Lung (tissue), 11 donors: ENCODE measurements at regions not wholly inside any gene's neighbourhood (a gene's known extent, or its start where the extent isn't known, plus 50 kb on each side); places are given as distances from the start of the nearest gene placed in this dataset.

Source experiments
- ATAC-seq: fragments of 200-7000 bp; cut with Tn5 transposase; one replicate; pipeline ENCODE4 v1.9.1; 2020; ENCODE audit warnings: moderate number of reproducible peaks; ENCODE audit not compliant: insufficient read depth, low FRiP score
- DNase-seq, 3 donors: peaks; one replicate each; pipeline ENCODE4 v3.0.0-alpha.2; 2013 to 2017
- H3K27ac ChIP-seq, 2 donors: one replicate each; pipeline ENCODE4 v1.5.1; 2013; ENCODE audit warnings: mild to moderate bottlenecking in 2 of 2, moderate library complexity in 2 of 2, control low read depth in 1 of 2, inconsistent platforms in 1 of 2, low read depth in 1 of 2, low read length in 1 of 2
- H3K27me3 ChIP-seq, 3 donors: one replicate each; pipeline ENCODE4 v1.5.1; 2013; ENCODE audit warnings: low read length in 2 of 3; ENCODE audit not compliant: control insufficient read depth in 3 of 3, insufficient read depth in 3 of 3
- H3K36me3 ChIP-seq, 4 donors: one replicate each; pipeline ENCODE4 v1.5.1; 2013; ENCODE audit warnings: low read length in 4 of 4, mild to moderate bottlenecking in 1 of 4, moderate library complexity in 1 of 4; ENCODE audit not compliant: control insufficient read depth in 4 of 4, insufficient read depth in 4 of 4
- H3K4me1 ChIP-seq, 5 donors: one replicate each; pipeline ENCODE4 v1.5.1; 2013; ENCODE audit warnings: low read length in 5 of 5, mild to moderate bottlenecking in 2 of 5, moderate library complexity in 1 of 5; ENCODE audit not compliant: control insufficient read depth in 5 of 5, insufficient read depth in 5 of 5
- H3K4me3 ChIP-seq: one replicate; pipeline ENCODE4 v1.5.1; 2013; ENCODE audit warnings: mild to moderate bottlenecking, control low read depth, moderate library complexity
- H3K9ac ChIP-seq, 2 donors: one replicate each; pipeline ENCODE4 v1.5.1; 2013; ENCODE audit warnings: low read length in 2 of 2, control low read depth in 1 of 2; ENCODE audit not compliant: insufficient read depth in 1 of 2
- H3K9me3 ChIP-seq, 4 donors: one replicate each; pipeline ENCODE4 v1.5.1; 2013; ENCODE audit warnings: low read length in 3 of 4, mild to moderate bottlenecking in 1 of 4, moderate library complexity in 1 of 4; ENCODE audit not compliant: control insufficient read depth in 4 of 4, insufficient read depth in 3 of 4
- CTCF ChIP-seq: IDR thresholded peaks from 2 replicates; pipeline ENCODE4 v1.5.1; 2012; ENCODE audit warnings: mild to moderate bottlenecking; ENCODE audit errors: control extremely low read depth, extremely low read depth
- WGBS, 2 donors: extraction: QIAGEN DNeasy Blood & Tissue Kit; methylation state at CpG; one replicate each; pipeline ENCODE4 v1.1.7; 2013; 5-methylcytosine and 5-hydroxymethylcytosine counted together
- donor health status: control.
- donor health status: control.
- donor health status: Bipolar disorder and iron deficiency.
- donor health status: healthy.
- donor health status: DM: yes; HTN: yes; CAD: no.

- TF ChIP-seq CTCF, result no peak
- H3K4me3 ChIP-seq, result no peak overlapping the region
- H3K27me3 ChIP-seq, result no peaks in the 10 kb centered on the region
- H3K4me1 ChIP-seq, result no peaks in the 10 kb centered on the region
- H3K36me3 ChIP-seq, result no peaks in the 10 kb centered on the region
- DNase-seq (no peak), ATAC-seq (no peak)
- H3K27ac ChIP-seq, result no peak overlapping the region
- H3K9ac ChIP-seq, result no peak overlapping the region
- no peaks in the 10 kb centered on the region for H3K9me3 ChIP-seq
Observed at GRCh38 chr2:146351689-146352088, 1493.1 kb upstream of the ACVR2A start.

GRCh38 chr2:146349334-146349733 is 1495.5 kb upstream of the ACVR2A start:
- TF ChIP-seq CTCF, result no peak
- 79 to 91% methylated on average over 3 of the region's 3 CpGs for WGBS, 2 donors

GRCh38 chr2:146324951-146325350 is 1519.9 kb upstream of the ACVR2A start:
- ATAC-seq, result no peak
- no peak for TF ChIP-seq CTCF
- H3K27me3 ChIP-seq, result no peaks in the 10 kb centered on the region
- DNase-seq, result no peak
- no peak overlapping the region for H3K9ac ChIP-seq
- H3K4me3 ChIP-seq, result no peak overlapping the region
- 87 to 92% methylated on average over 2 of the region's 2 CpGs for WGBS, 2 donors
- H3K36me3 ChIP-seq, result no peaks in the 10 kb centered on the region
- no peak overlapping the region for H3K27ac ChIP-seq
- peaks cover 0 to 3% (median under 1%) of the 10 kb centered on the region in 4 donors for H3K9me3 ChIP-seq
- H3K4me1 ChIP-seq, result peaks cover 0 to 10% (median 0%) of the 10 kb centered on the region in 5 donors

More at GRCh38 chr2:146349334-146349733, 1495.5 kb upstream of the ACVR2A start:
- no peaks in the 10 kb centered on the region for H3K4me1 ChIP-seq
- ATAC-seq (no peak), DNase-seq (no peak)
- H3K9me3 ChIP-seq, result no peaks in the 10 kb centered on the region
- H3K4me3 ChIP-seq, result no peak overlapping the region
- H3K27ac ChIP-seq, result no peak overlapping the region
- H3K36me3 ChIP-seq, result no peaks in the 10 kb centered on the region
- no peak overlapping the region for H3K9ac ChIP-seq
- no peaks in the 10 kb centered on the region for H3K27me3 ChIP-seq

- H3K36me3 ChIP-seq, result no peaks in the 10 kb centered on the region
- no peak for TF ChIP-seq CTCF
- no peaks in the 10 kb centered on the region for H3K27me3 ChIP-seq
- DNase-seq, result no peak
- H3K9ac ChIP-seq, result no peak overlapping the region
- peaks cover 0 to 10% (median 0%) of the 10 kb centered on the region in 5 donors for H3K4me1 ChIP-seq
- no peak for ATAC-seq
- peaks cover 0 to 3% (median under 1%) of the 10 kb centered on the region in 4 donors for H3K9me3 ChIP-seq
- H3K27ac ChIP-seq, result no peak overlapping the region
- no peak overlapping the region for H3K4me3 ChIP-seq
- WGBS, 2 donors, result 76 to 91% methylated on average over 2 of the region's 2 CpGs
Observed at GRCh38 chr2:146323564-146323963, 1521.3 kb upstream of the ACVR2A start.
